ENCODE measurements at regions not wholly inside any gene's neighbourhood (a gene's known extent, or its start where the extent isn't known, plus 50 kb on each side); places are given as distances from the start of the nearest gene placed in this dataset.
"Not testable (repeated sequence)": the region's sequence is repeated elsewhere in the genome, so short reads cannot be mapped to it uniquely, and the experiment has no call there.

DNA sequence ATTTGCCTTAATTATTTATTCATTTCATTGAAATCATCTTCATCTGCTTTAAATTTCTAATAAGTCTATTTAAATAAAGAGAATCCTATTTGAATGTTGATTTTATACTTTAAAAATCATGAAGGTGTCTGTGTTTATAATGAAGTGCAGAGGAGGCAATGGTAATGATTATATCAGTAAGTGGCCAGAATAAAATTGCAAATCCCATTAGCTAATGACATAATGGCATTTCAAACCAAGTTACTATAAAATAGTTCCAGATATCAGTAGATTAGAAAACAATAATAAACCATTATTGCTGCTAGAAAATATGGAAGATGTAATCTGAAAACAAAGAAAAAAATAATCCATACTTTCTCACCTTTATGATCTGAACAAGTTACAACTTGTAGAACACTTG lies 647.8 kb upstream of the KLHL1 start:
- no peak overlapping the region for H3K27ac ChIP-seq (ENCODE audit: low read depth, low read length)
- H3K27me3 ChIP-seq (ENCODE audit: control insufficient read depth in 5 of 5, insufficient read depth in 4 of 5, low read length in 5 of 5) = no peaks in the 10 kb centered on the region
- H3K36me3 ChIP-seq (ENCODE audit: control insufficient read depth in 5 of 5, insufficient read depth in 5 of 5, low read length in 5 of 5) = no peaks in the 10 kb centered on the region
- H3K9me3 ChIP-seq (ENCODE audit: control insufficient read depth in 5 of 5, low read length in 5 of 5) = no peaks in the 10 kb centered on the region
- no peak overlapping the region for H3K4me3 ChIP-seq (ENCODE audit: low read depth in 1 of 5, low read length in 5 of 5)
- H3K4me1 ChIP-seq (ENCODE audit: control insufficient read depth in 5 of 5, insufficient read depth in 5 of 5, low read length in 5 of 5) = no peaks in the 10 kb centered on the region
- no peak overlapping the region for H3K9ac ChIP-seq (ENCODE audit: low read length in 5 of 5)

DNA sequence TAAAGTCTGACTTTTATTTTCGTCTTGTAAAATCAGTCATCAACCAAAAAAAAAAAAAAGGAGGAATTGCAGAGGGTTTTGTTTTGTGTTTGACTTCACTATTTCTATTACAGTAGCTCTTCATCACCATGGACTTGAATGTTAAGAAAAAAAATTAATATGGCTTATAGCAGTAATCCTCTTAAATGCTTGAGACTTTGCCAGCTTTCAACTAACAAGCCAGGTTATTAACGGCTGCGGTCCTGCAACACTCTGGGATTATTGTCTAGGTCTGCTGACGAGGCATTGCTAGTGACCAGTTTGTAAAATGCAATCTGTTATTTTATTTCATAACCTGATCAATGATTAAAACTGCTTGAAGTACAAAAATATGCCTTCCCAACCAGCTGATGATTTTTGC lies 647.2 kb upstream of the KLHL1 start:
- Histone ChIP-seq H3K27ac (ENCODE audit: low read depth, low read length) (no peak overlapping the region), H3K27me3 (ENCODE audit: control insufficient read depth in 5 of 5, insufficient read depth in 4 of 5, low read length in 5 of 5) (no peaks in the 10 kb centered on the region), H3K4me1 (ENCODE audit: control insufficient read depth in 5 of 5, insufficient read depth in 5 of 5, low read length in 5 of 5) (no peaks in the 10 kb centered on the region), H3K4me3 (ENCODE audit: low read depth in 1 of 5, low read length in 5 of 5) (no peak overlapping the region), H3K9me3 (ENCODE audit: control insufficient read depth in 5 of 5, low read length in 5 of 5) (no peaks in the 10 kb centered on the region), H3K9ac (ENCODE audit: low read length in 5 of 5) (no peak overlapping the region), H3K36me3 (ENCODE audit: control insufficient read depth in 5 of 5, insufficient read depth in 5 of 5, low read length in 5 of 5) (no peaks in the 10 kb centered on the region)

DNA sequence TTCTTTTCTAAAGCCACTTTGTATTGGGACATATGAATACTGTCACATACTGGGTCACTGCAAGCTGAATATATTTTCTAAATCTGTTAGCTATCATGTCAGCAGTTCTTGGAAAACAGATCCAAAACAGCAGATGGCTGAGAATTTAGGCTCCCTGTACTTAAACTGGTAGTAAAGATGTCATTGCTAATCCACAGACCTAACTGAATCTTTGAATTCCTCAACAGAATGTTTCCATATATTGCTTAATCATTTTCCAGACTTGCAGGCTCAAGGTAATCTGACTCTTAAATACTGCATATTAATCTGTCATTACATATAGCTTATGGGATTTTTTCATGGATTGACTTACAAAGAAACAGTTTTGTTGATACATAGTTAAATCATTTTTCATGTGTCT lies 639.0 kb upstream of the KLHL1 start:
- Histone ChIP-seq H3K27ac (ENCODE audit: low read depth, low read length) (no peak overlapping the region), H3K36me3 (ENCODE audit: control insufficient read depth in 5 of 5, insufficient read depth in 5 of 5, low read length in 5 of 5) (no peaks in the 10 kb centered on the region), H3K27me3 (ENCODE audit: control insufficient read depth in 5 of 5, insufficient read depth in 4 of 5, low read length in 5 of 5) (no peaks in the 10 kb centered on the region), H3K9me3 (ENCODE audit: control insufficient read depth in 5 of 5, low read length in 5 of 5) (no peaks in the 10 kb centered on the region), H3K4me1 (ENCODE audit: control insufficient read depth in 5 of 5, insufficient read depth in 5 of 5, low read length in 5 of 5) (no peaks in the 10 kb centered on the region), H3K9ac (ENCODE audit: low read length in 5 of 5) (no peak overlapping the region), H3K4me3 (ENCODE audit: low read depth in 1 of 5, low read length in 5 of 5) (no peak overlapping the region)

DNA sequence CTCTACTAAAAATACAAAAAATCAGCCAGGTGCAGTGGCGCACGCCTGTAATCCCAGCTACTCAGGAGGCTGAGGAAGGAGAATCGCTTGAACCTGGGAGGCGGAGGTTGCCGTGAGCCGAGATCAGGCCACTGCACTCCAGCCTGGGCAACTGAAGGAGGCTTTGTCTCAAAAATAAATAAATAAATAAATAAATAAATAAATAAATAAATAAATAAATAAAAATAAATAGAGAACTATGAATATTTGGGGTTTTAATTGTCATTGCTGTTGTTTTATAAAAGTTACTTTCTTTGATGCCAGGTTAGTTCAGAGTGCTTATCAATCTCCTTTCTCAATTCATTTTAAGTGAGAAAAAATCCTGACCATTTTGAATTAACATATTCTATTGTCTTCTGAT lies 638.2 kb upstream of the KLHL1 start:
- not testable (repeated sequence) for H3K36me3 ChIP-seq (ENCODE audit: control insufficient read depth in 5 of 5, insufficient read depth in 5 of 5, low read length in 5 of 5); H3K27me3 ChIP-seq (ENCODE audit: control insufficient read depth in 5 of 5, insufficient read depth in 4 of 5, low read length in 5 of 5); H3K4me3 ChIP-seq (ENCODE audit: low read depth in 1 of 5, low read length in 5 of 5); H3K27ac ChIP-seq (ENCODE audit: low read depth, low read length); H3K9ac ChIP-seq (ENCODE audit: low read length in 5 of 5); H3K4me1 ChIP-seq (ENCODE audit: control insufficient read depth in 5 of 5, insufficient read depth in 5 of 5, low read length in 5 of 5); H3K9me3 ChIP-seq (ENCODE audit: control insufficient read depth in 5 of 5, low read length in 5 of 5)

DNA sequence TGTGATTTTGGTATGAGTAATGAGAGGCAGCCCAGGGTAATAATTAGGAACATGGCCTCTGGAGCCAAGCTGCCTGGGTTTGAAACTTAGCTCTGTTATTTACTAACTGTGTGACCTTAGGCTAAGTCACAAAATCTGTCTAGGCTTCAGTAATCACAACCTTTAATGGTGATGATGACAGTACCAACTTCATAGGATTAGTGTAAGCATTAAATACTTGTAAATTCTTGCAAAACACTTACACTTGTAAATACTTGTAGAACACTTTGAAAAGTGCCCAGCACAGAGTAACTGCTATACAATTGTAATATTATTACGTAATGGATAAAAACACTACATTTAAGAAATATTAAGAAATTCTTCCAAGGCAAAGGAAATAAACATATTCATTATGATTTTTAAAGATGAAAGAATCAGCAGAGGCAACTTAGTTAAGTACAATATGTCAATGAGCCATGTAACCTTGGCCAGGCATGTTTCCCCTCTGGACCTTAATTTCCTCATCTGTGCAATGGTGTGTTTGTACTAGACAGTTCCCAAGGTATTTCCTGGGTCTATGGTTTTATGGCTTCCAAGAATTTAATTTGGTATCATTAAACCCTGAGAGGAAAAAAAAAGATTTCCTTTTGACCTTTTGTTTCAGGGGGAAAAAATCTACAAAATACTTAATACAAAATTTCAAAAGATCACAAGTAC lies 628.5 kb upstream of the KLHL1 start:
- Histone ChIP-seq H3K9me3 (ENCODE audit: control insufficient read depth in 5 of 5, low read length in 5 of 5) (no peaks in the 10 kb centered on the region), H3K9ac (ENCODE audit: low read length in 5 of 5) (no peak overlapping the region), H3K36me3 (ENCODE audit: control insufficient read depth in 5 of 5, insufficient read depth in 5 of 5, low read length in 5 of 5) (no peaks in the 10 kb centered on the region), H3K27ac (ENCODE audit: low read depth, low read length) (no peak overlapping the region), H3K4me3 (ENCODE audit: low read depth in 1 of 5, low read length in 5 of 5) (no peak overlapping the region), H3K27me3 (ENCODE audit: control insufficient read depth in 5 of 5, insufficient read depth in 4 of 5, low read length in 5 of 5) (no peaks in the 10 kb centered on the region), H3K4me1 (ENCODE audit: control insufficient read depth in 5 of 5, insufficient read depth in 5 of 5, low read length in 5 of 5) (no peaks in the 10 kb centered on the region)

DNA sequence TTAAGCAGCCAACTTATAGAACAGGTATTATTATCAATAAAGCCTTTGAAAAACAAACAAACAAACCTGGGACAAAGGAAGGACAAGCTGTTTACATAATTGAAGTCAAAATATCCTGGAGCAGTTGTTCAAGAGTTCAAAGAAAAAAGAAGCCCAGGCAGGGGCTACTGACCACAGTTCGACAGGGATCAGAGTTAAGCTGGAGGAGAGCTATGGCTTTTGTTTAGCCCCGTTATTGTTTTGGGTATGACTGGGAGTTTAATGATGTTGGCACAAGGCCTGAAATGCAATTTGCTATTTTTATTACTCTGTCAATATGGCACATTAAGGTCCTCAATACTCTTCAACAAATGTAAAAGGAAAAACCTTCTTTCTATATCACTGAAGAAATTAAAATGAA lies 624.4 kb upstream of the KLHL1 start:
- H3K9ac ChIP-seq (ENCODE audit: low read length in 5 of 5) = no peak overlapping the region
- no peak overlapping the region for H3K27ac ChIP-seq (ENCODE audit: low read depth, low read length)
- H3K4me3 ChIP-seq (ENCODE audit: low read depth in 1 of 5, low read length in 5 of 5) = no peak overlapping the region
- no peaks in the 10 kb centered on the region for H3K4me1 ChIP-seq (ENCODE audit: control insufficient read depth in 5 of 5, insufficient read depth in 5 of 5, low read length in 5 of 5)
- H3K36me3 ChIP-seq (ENCODE audit: control insufficient read depth in 5 of 5, insufficient read depth in 5 of 5, low read length in 5 of 5) = no peaks in the 10 kb centered on the region
- no peaks in the 10 kb centered on the region for H3K9me3 ChIP-seq (ENCODE audit: control insufficient read depth in 5 of 5, low read length in 5 of 5)
- H3K27me3 ChIP-seq (ENCODE audit: control insufficient read depth in 5 of 5, insufficient read depth in 4 of 5, low read length in 5 of 5) = no peaks in the 10 kb centered on the region

DNA sequence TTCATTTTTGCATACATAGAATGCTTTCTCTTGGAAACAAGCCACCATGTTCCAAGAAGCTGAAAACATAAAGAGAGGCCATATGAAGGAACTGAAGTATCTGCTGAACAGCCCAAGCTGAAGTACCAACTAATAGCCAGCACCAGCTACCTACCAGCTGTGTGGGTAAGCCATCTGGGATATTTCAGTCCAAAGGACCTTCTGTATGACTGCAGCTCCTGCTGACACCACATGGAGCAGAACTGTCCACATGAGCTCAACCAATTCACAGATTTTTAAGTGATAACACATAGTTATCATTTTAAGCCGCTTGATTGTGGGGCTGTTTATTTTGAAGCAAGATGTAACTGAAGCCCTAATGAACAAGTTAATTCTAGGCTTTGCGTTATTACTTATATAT lies 621.1 kb upstream of the KLHL1 start:
- Histone ChIP-seq H3K27me3 (ENCODE audit: control insufficient read depth in 5 of 5, insufficient read depth in 4 of 5, low read length in 5 of 5) (no peaks in the 10 kb centered on the region), H3K9me3 (ENCODE audit: control insufficient read depth in 5 of 5, low read length in 5 of 5) (no peaks in the 10 kb centered on the region), H3K9ac (ENCODE audit: low read length in 5 of 5) (no peak overlapping the region), H3K27ac (ENCODE audit: low read depth, low read length) (no peak overlapping the region), H3K36me3 (ENCODE audit: control insufficient read depth in 5 of 5, insufficient read depth in 5 of 5, low read length in 5 of 5) (no peaks in the 10 kb centered on the region), H3K4me1 (ENCODE audit: control insufficient read depth in 5 of 5, insufficient read depth in 5 of 5, low read length in 5 of 5) (no peaks in the 10 kb centered on the region), H3K4me3 (ENCODE audit: low read depth in 1 of 5, low read length in 5 of 5) (no peak overlapping the region)

DNA sequence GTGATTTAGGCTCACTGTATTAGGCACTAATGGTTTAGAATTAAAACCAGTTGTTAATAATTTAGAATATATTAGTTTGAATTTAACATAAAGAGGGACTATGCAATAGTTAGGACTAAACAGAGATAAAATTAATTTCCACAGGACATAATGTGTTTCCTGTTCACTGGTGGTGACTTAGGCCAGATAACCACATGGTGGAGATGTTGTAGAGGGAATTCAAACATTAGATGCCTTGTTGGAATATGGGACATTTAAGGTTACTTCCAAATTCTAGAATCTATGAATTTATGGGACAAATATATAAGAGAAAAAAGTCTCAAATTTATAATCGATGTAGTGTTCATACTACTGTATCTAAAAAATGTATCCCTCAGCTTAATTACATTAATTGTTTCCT lies 615.5 kb upstream of the KLHL1 start:
- no peak overlapping the region for H3K9ac ChIP-seq (ENCODE audit: low read length in 5 of 5)
- no peak overlapping the region for H3K27ac ChIP-seq (ENCODE audit: low read depth, low read length)
- no peaks in the 10 kb centered on the region for H3K4me1 ChIP-seq (ENCODE audit: control insufficient read depth in 5 of 5, insufficient read depth in 5 of 5, low read length in 5 of 5)
- H3K9me3 ChIP-seq (ENCODE audit: control insufficient read depth in 5 of 5, low read length in 5 of 5) = no peaks in the 10 kb centered on the region
- no peaks in the 10 kb centered on the region for H3K27me3 ChIP-seq (ENCODE audit: control insufficient read depth in 5 of 5, insufficient read depth in 4 of 5, low read length in 5 of 5)
- H3K4me3 ChIP-seq (ENCODE audit: low read depth in 1 of 5, low read length in 5 of 5) = no peak overlapping the region
- no peaks in the 10 kb centered on the region for H3K36me3 ChIP-seq (ENCODE audit: control insufficient read depth in 5 of 5, insufficient read depth in 5 of 5, low read length in 5 of 5)

DNA sequence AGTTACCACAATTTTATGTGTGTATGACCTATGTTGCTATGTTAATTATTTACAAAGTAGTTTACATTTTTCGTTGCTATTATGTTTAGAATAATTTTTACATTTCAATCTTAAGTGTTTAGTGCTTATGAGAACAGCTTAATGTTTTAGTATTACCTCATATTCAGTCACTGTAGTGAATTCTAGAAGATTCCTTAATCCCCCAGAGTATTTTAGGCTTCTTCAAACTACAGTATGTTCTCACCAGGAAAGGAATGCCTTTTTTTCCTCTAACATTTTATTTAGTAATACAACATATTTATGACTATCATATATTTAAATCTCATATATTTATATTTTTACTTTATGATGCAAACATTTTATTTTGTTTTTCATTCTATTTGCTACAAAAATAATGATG lies 612.1 kb upstream of the KLHL1 start:
- no peak overlapping the region for H3K4me3 ChIP-seq (ENCODE audit: low read depth in 1 of 5, low read length in 5 of 5)
- H3K9me3 ChIP-seq (ENCODE audit: control insufficient read depth in 5 of 5, low read length in 5 of 5) = no peaks in the 10 kb centered on the region
- H3K9ac ChIP-seq (ENCODE audit: low read length in 5 of 5) = no peak overlapping the region
- no peaks in the 10 kb centered on the region for H3K36me3 ChIP-seq (ENCODE audit: control insufficient read depth in 5 of 5, insufficient read depth in 5 of 5, low read length in 5 of 5)
- no peaks in the 10 kb centered on the region for H3K27me3 ChIP-seq (ENCODE audit: control insufficient read depth in 5 of 5, insufficient read depth in 4 of 5, low read length in 5 of 5)
- H3K27ac ChIP-seq (ENCODE audit: low read depth, low read length) = no peak overlapping the region
- H3K4me1 ChIP-seq (ENCODE audit: control insufficient read depth in 5 of 5, insufficient read depth in 5 of 5, low read length in 5 of 5) = no peaks in the 10 kb centered on the region

DNA sequence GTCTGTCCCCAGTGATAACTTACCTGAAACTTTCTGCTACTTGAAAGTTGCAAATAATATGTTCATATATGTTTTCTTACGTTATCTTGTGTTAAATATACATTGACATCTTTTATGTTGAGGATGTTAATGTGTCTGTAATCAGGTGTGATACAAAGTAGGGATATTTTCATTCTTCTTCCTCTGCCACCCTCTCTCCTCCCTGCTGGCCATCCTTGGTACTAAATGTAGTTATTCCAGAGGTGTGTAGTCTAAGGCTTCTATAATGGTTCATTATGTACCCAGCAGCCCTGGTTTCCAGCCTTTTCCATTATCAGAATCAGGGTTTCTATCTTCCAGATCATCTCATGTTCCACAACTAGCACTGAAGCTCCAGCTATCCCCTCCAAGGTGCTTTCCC lies 606.7 kb upstream of the KLHL1 start:
- Histone ChIP-seq H3K36me3 (ENCODE audit: control insufficient read depth in 5 of 5, insufficient read depth in 5 of 5, low read length in 5 of 5) (no peaks in the 10 kb centered on the region), H3K27ac (ENCODE audit: low read depth, low read length) (no peak overlapping the region), H3K4me1 (ENCODE audit: control insufficient read depth in 5 of 5, insufficient read depth in 5 of 5, low read length in 5 of 5) (no peaks in the 10 kb centered on the region), H3K9me3 (ENCODE audit: control insufficient read depth in 5 of 5, low read length in 5 of 5) (no peaks in the 10 kb centered on the region), H3K9ac (ENCODE audit: low read length in 5 of 5) (no peak overlapping the region), H3K4me3 (ENCODE audit: low read depth in 1 of 5, low read length in 5 of 5) (no peak overlapping the region), H3K27me3 (ENCODE audit: control insufficient read depth in 5 of 5, insufficient read depth in 4 of 5, low read length in 5 of 5) (no peaks in the 10 kb centered on the region)

DNA sequence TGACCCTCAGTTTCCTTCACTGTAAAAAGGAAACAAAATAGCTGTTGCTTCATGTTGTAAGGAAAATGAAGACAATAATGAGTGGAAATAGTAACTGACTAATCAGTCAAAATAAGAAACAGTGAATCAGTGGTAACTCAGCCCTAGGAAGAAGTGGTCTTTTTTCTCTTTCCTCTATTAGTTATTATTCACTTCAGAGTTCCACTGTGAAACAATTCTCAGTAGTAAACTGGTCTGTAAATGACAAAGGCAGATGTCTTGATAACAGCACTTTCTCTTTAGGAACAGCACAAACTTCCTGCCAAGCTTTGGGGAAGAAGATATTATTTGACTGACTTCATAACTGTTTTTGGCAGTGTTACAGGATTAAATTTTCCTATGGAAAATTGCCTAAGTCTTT lies 600.5 kb upstream of the KLHL1 start:
- Histone ChIP-seq H3K27ac (ENCODE audit: low read depth, low read length) (no peak overlapping the region), H3K9me3 (ENCODE audit: control insufficient read depth in 5 of 5, low read length in 5 of 5) (no peaks in the 10 kb centered on the region), H3K9ac (ENCODE audit: low read length in 5 of 5) (no peak overlapping the region), H3K36me3 (ENCODE audit: control insufficient read depth in 5 of 5, insufficient read depth in 5 of 5, low read length in 5 of 5) (no peaks in the 10 kb centered on the region), H3K27me3 (ENCODE audit: control insufficient read depth in 5 of 5, insufficient read depth in 4 of 5, low read length in 5 of 5) (no peaks in the 10 kb centered on the region), H3K4me3 (ENCODE audit: low read depth in 1 of 5, low read length in 5 of 5) (no peak overlapping the region), H3K4me1 (ENCODE audit: control insufficient read depth in 5 of 5, insufficient read depth in 5 of 5, low read length in 5 of 5) (no peaks in the 10 kb centered on the region)

All from subcutaneous abdominal adipose tissue (tissue), 5 donors.